ENCODE measurements at regions not wholly inside any gene's neighbourhood (a gene's known extent, or its start where the extent isn't known, plus 50 kb on each side); places are given as distances from the start of the nearest gene placed in this dataset.

DNA sequence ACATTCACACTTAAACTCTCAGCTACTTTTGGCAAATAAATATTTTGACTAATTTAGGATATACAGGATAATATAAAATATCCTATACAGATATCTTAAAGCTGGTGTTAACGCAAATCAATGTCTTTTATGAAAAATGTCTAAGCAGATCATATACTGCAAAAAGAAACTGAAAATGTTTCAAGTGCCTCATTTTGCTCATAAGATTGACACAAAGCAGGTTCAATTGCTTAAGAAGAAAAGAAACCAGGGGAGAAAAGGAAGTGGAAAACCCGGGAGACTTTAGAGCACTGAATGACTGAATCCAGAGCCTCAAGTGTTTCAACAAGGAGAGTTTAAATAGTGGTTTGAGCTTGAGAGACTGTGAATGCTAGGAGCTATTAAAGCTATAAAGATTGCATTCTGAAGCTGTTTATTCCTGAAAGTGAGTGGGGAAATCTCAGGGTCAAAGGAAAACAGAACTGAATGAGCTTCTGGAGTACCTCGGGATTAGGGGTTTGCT is 1943.0 kb downstream of the MRPL39 start:
- no peak for TF ChIP-seq ZNF677 (tag by site-specific recombination; IDR thresholded peaks at IDR 0.05)
- TF ChIP-seq, protein P1, sequence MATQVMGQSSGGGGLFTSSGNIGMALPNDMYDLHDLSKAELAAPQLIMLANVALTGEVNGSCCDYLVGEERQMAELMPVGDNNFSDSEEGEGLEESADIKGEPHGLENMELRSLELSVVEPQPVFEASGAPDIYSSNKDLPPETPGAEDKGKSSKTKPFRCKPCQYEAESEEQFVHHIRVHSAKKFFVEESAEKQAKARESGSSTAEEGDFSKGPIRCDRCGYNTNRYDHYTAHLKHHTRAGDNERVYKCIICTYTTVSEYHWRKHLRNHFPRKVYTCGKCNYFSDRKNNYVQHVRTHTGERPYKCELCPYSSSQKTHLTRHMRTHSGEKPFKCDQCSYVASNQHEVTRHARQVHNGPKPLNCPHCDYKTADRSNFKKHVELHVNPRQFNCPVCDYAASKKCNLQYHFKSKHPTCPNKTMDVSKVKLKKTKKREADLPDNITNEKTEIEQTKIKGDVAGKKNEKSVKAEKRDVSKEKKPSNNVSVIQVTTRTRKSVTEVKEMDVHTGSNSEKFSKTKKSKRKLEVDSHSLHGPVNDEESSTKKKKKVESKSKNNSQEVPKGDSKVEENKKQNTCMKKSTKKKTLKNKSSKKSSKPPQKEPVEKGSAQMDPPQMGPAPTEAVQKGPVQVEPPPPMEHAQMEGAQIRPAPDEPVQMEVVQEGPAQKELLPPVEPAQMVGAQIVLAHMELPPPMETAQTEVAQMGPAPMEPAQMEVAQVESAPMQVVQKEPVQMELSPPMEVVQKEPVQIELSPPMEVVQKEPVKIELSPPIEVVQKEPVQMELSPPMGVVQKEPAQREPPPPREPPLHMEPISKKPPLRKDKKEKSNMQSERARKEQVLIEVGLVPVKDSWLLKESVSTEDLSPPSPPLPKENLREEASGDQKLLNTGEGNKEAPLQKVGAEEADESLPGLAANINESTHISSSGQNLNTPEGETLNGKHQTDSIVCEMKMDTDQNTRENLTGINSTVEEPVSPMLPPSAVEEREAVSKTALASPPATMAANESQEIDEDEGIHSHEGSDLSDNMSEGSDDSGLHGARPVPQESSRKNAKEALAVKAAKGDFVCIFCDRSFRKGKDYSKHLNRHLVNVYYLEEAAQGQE (tag by site-specific recombination; IDR thresholded peaks at IDR 0.05), result no peak
- TF ChIP-seq, protein P2, sequence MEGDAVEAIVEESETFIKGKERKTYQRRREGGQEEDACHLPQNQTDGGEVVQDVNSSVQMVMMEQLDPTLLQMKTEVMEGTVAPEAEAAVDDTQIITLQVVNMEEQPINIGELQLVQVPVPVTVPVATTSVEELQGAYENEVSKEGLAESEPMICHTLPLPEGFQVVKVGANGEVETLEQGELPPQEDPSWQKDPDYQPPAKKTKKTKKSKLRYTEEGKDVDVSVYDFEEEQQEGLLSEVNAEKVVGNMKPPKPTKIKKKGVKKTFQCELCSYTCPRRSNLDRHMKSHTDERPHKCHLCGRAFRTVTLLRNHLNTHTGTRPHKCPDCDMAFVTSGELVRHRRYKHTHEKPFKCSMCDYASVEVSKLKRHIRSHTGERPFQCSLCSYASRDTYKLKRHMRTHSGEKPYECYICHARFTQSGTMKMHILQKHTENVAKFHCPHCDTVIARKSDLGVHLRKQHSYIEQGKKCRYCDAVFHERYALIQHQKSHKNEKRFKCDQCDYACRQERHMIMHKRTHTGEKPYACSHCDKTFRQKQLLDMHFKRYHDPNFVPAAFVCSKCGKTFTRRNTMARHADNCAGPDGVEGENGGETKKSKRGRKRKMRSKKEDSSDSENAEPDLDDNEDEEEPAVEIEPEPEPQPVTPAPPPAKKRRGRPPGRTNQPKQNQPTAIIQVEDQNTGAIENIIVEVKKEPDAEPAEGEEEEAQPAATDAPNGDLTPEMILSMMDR (tag by site-specific recombination; IDR thresholded peaks at IDR 0.05), result no peak
- TF ChIP-seq, protein P3, sequence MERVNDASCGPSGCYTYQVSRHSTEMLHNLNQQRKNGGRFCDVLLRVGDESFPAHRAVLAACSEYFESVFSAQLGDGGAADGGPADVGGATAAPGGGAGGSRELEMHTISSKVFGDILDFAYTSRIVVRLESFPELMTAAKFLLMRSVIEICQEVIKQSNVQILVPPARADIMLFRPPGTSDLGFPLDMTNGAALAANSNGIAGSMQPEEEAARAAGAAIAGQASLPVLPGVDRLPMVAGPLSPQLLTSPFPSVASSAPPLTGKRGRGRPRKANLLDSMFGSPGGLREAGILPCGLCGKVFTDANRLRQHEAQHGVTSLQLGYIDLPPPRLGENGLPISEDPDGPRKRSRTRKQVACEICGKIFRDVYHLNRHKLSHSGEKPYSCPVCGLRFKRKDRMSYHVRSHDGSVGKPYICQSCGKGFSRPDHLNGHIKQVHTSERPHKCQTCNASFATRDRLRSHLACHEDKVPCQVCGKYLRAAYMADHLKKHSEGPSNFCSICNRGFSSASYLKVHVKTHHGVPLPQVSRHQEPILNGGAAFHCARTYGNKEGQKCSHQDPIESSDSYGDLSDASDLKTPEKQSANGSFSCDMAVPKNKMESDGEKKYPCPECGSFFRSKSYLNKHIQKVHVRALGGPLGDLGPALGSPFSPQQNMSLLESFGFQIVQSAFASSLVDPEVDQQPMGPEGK (tag by site-specific recombination; IDR thresholded peaks at IDR 0.05), result no peak
- TF ChIP-seq, protein P4, sequence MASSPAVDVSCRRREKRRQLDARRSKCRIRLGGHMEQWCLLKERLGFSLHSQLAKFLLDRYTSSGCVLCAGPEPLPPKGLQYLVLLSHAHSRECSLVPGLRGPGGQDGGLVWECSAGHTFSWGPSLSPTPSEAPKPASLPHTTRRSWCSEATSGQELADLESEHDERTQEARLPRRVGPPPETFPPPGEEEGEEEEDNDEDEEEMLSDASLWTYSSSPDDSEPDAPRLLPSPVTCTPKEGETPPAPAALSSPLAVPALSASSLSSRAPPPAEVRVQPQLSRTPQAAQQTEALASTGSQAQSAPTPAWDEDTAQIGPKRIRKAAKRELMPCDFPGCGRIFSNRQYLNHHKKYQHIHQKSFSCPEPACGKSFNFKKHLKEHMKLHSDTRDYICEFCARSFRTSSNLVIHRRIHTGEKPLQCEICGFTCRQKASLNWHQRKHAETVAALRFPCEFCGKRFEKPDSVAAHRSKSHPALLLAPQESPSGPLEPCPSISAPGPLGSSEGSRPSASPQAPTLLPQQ (tag by site-specific recombination; IDR thresholded peaks at IDR 0.05), result no peak
- no peak for TF ChIP-seq ZNF423 (tag by site-specific recombination; IDR thresholded peaks at IDR 0.05)
- TF ChIP-seq ZNF248 (tag by site-specific recombination; IDR thresholded peaks at IDR 0.05), result no peak
- no peak for TF ChIP-seq ZNF24 (tag by site-specific recombination; IDR thresholded peaks at IDR 0.05)
- TF ChIP-seq, protein P5, sequence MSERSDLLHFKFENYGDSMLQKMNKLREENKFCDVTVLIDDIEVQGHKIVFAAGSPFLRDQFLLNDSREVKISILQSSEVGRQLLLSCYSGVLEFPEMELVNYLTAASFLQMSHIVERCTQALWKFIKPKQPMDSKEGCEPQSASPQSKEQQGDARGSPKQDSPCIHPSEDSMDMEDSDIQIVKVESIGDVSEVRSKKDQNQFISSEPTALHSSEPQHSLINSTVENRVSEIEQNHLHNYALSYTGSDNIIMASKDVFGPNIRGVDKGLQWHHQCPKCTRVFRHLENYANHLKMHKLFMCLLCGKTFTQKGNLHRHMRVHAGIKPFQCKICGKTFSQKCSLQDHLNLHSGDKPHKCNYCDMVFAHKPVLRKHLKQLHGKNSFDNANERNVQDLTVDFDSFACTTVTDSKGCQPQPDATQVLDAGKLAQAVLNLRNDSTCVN (tag by site-specific recombination; optimal IDR thresholded peaks at IDR 0.05), result no peak
- no peak for TF ChIP-seq ZNF274 (IDR thresholded peaks at IDR 0.05; ENCODE audit: low read length)
- TF ChIP-seq ZNF274 (tag by site-specific recombination; IDR thresholded peaks at IDR 0.05; ENCODE audit: borderline replicate concordance), result no peak

All from HEK293 (cell line).